Hepatocyte (in vitro differentiated cells): ENCODE measurements at regions not wholly inside any gene's neighbourhood (a gene's known extent, or its start where the extent isn't known, plus 50 kb on each side); places are given as distances from the start of the nearest gene placed in this dataset.

Source experiments
- DNase-seq: peaks from one replicate; pipeline ENCODE4 v3.0.0-alpha.2; 2016; ENCODE audit warnings: low spot score
- H2AFZ ChIP-seq: fragments of 200-600 bp; sonication (generic); 2 replicates; pipeline ENCODE4 v1.6.0; 2016; ENCODE audit warnings: antibody characterized with exemption, mild to moderate bottlenecking
- H3K27ac ChIP-seq: fragments of 200-600 bp; sonication (generic); 2 replicates; pipeline ENCODE4 v1.5.1; 2016; ENCODE audit warnings: mild to moderate bottlenecking
- H3K27me3 ChIP-seq: fragments of 200-600 bp; sonication (generic); 2 replicates; pipeline ENCODE4 v1.6.1; 2016
- H3K36me3 ChIP-seq: fragments of 200-600 bp; sonication (generic); replicated peaks from 2 replicates; pipeline ENCODE4 v1.5.1; 2016; ENCODE audit warnings: low read depth; ENCODE audit not compliant: insufficient read depth
- H3K4me1 ChIP-seq: fragments of 200-600 bp; sonication (generic); 2 replicates; pipeline ENCODE4 v1.5.1; 2016; ENCODE audit warnings: mild to moderate bottlenecking, moderate library complexity; ENCODE audit not compliant: insufficient read depth
- H3K4me2 ChIP-seq: fragments of 200-600 bp; sonication (generic); 2 replicates; pipeline ENCODE4 v1.6.0; 2016
- H3K4me3 ChIP-seq: fragments of 200-600 bp; sonication (generic); 2 replicates; pipeline ENCODE4 v1.5.1; 2016; ENCODE audit warnings: mild to moderate bottlenecking
- H3K79me2 ChIP-seq: fragments of 200-600 bp; sonication (generic); 2 replicates; pipeline ENCODE4 v1.6.0; 2017; ENCODE audit warnings: mild to moderate bottlenecking
- H3K9me2 ChIP-seq: fragments of 200-600 bp; sonication (generic); replicated peaks from 2 replicates; pipeline ENCODE4 v1.6.0; 2017; ENCODE audit warnings: mild to moderate bottlenecking; ENCODE audit not compliant: insufficient read depth
- H3K9me3 ChIP-seq: fragments of 200-600 bp; sonication (generic); 2 replicates; pipeline ENCODE4 v1.5.1; 2016; ENCODE audit warnings: low read depth, mild to moderate bottlenecking
- H4K20me1 ChIP-seq: fragments of 200-600 bp; sonication (generic); 2 replicates; pipeline ENCODE4 v1.6.0; 2016; ENCODE audit warnings: mild to moderate bottlenecking; ENCODE audit not compliant: insufficient read depth, poor library complexity, severe bottlenecking
- CTCF ChIP-seq: fragments of 200-600 bp; sonication (generic); IDR thresholded peaks from 2 replicates; pipeline ENCODE4 v1.5.1; 2016; ENCODE audit warnings: antibody characterized with exemption, mild to moderate bottlenecking; ENCODE audit not compliant: poor library complexity
- EZH2 ChIP-seq: fragments of 200-600 bp; sonication (generic); IDR thresholded peaks from 2 replicates; pipeline ENCODE4 v1.6.1; 2016; ENCODE audit warnings: antibody characterized with exemption, mild to moderate bottlenecking, borderline replicate concordance
- EZH2phosphoT487 ChIP-seq: fragments of 200-600 bp; sonication (generic); IDR thresholded peaks from one replicate; pipeline ENCODE4 v1.6.1; 2018; ENCODE audit warnings: antibody characterized with exemption, mild to moderate bottlenecking, low read depth, moderate library complexity; ENCODE audit not compliant: unreplicated experiment, severe bottlenecking
- WGBS: methylation state at CpG from one replicate; pipeline ENCODE4 v1.1.6; 2016; ENCODE audit warnings: low lambda C conversion rate; ENCODE audit errors: missing lambda C conversion rate; 5-methylcytosine and 5-hydroxymethylcytosine counted together

- Histone ChIP-seq H3K27me3 (no peaks in the 10 kb centered on the region), H3K4me2 (no peak overlapping the region), H3K27ac (no peak overlapping the region), H3K9me3 (no peaks in the 10 kb centered on the region), H3K9me2 (no peaks in the 10 kb centered on the region), H3K4me3 (no peak overlapping the region), H3K79me2 (no peaks in the 10 kb centered on the region), H3K36me3 (no peaks in the 10 kb centered on the region), H2AFZ (no peak overlapping the region), H4K20me1 (no peaks in the 10 kb centered on the region), H3K4me1 (no peaks in the 10 kb centered on the region)
- DNase-seq, result no peak
- TF ChIP-seq EZH2phosphoT487 (no peak), EZH2 (no peak), CTCF (no peak)
- 94% methylated on average over 5 of the region's 5 CpGs for WGBS
Observed at GRCh38 chr3:3366386-3366785, 186.9 kb upstream of the CRBN start.

- H3K27me3 ChIP-seq, result no peaks in the 10 kb centered on the region
- WGBS, result 85% methylated on average over 2 of the region's 2 CpGs
Observed at GRCh38 chr3:3365716-3366115, 186.2 kb upstream of the CRBN start.

GRCh38 chr3:3356846-3357245 is 177.4 kb upstream of the CRBN start:
- H3K4me2 ChIP-seq, result no peak overlapping the region
- no peaks in the 10 kb centered on the region for H3K9me2 ChIP-seq
- no peak overlapping the region for H2AFZ ChIP-seq
- H3K36me3 ChIP-seq, result no peaks in the 10 kb centered on the region
- no peaks in the 10 kb centered on the region for H3K27me3 ChIP-seq
- no peaks in the 10 kb centered on the region for H4K20me1 ChIP-seq
- no peaks in the 10 kb centered on the region for H3K4me1 ChIP-seq
- no peak overlapping the region for H3K4me3 ChIP-seq
- H3K27ac ChIP-seq, result no peak overlapping the region
- no peak for TF ChIP-seq CTCF
- TF ChIP-seq EZH2, result no peak
- no peak for TF ChIP-seq EZH2phosphoT487
- H3K9me3 ChIP-seq, result no peaks in the 10 kb centered on the region
- no peaks in the 10 kb centered on the region for H3K79me2 ChIP-seq
- peak; percentile 4 for DNase-seq

More at GRCh38 chr3:3365716-3366115, 186.2 kb upstream of the CRBN start:
- Histone ChIP-seq H3K79me2 (no peaks in the 10 kb centered on the region), H3K9me2 (no peaks in the 10 kb centered on the region), H3K36me3 (no peaks in the 10 kb centered on the region), H3K4me3 (no peak overlapping the region), H3K4me2 (no peak overlapping the region), H3K4me1 (no peaks in the 10 kb centered on the region), H3K27ac (no peak overlapping the region), H3K9me3 (no peaks in the 10 kb centered on the region), H2AFZ (no peak overlapping the region), H4K20me1 (no peaks in the 10 kb centered on the region)
- no peak for TF ChIP-seq EZH2
- TF ChIP-seq EZH2phosphoT487, result no peak
- TF ChIP-seq CTCF, result no peak
- DNase-seq, result no peak

GRCh38 chr3:3355442-3355841 is 176.0 kb upstream of the CRBN start:
- Histone ChIP-seq H3K4me2 (no peak overlapping the region), H3K27me3 (no peaks in the 10 kb centered on the region), H3K4me3 (no peak overlapping the region), H2AFZ (no peak overlapping the region), H3K4me1 (no peaks in the 10 kb centered on the region), H3K9me2 (no peaks in the 10 kb centered on the region), H3K27ac (no peak overlapping the region), H4K20me1 (no peaks in the 10 kb centered on the region), H3K79me2 (no peaks in the 10 kb centered on the region), H3K9me3 (no peaks in the 10 kb centered on the region), H3K36me3 (no peaks in the 10 kb centered on the region)
- 83% methylated on average over 1 of the region's 1 CpG for WGBS
- DNase-seq, result no peak
- TF ChIP-seq CTCF, result no peak
- no peak for TF ChIP-seq EZH2
- TF ChIP-seq EZH2phosphoT487, result no peak
